GM19467 (cell line): ENCODE measurements at regions not wholly inside any gene's neighbourhood (a gene's known extent, or its start where the extent isn't known, plus 50 kb on each side); places are given as distances from the start of the nearest gene placed in this dataset.
"Not testable (repeated sequence)": the region's sequence is repeated elsewhere in the genome, so short reads cannot be mapped to it uniquely, and the experiment has no call there.

Experiments
- ATAC-seq: cut with Tn5 transposase; IDR thresholded peaks from one replicate; pipeline ENCODE4 v1.9.1; 2021; ENCODE audit warnings: mild to moderate bottlenecking, moderate library complexity; ENCODE audit not compliant: unreplicated experiment

DNA sequence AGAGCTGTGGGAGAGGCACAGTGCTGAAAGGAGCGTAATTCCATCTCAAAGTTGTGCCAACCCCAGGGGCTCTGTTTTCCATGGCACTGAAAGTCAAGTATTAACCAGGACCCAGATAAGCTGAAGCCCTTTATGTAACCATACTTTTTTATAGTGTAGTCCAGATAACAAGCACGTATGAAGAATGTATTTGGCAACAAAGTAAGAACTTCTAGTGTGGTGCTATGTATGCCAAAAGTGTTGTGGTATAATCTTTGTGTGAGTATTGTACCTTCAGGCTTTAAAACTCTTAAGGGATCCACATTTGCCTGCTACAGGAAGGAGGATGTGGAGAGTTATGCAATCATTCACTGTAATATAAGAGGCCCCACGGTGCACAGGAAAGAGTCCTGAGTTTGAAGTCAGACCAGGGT, 129.4 kb downstream of the IBTK start:
- no peak for ATAC-seq

DNA sequence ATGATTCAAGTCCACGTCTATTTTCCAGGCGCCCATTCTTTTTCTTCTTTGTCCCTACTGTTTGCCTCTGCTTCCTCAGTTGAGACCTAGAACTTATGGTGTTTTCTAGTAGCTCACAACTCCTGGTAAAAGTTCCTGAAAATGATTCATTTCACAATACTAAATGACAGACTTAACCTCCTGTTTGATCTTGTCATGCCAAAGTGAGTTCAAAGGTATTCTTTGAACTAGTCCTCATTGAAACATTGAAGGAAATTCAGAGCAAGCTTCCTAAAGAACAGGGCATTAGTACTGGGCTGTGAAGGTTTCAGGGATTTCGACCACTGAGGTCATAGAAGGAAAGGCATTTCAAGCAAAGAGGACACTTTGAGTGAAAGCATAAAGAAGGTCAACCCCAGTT, 132.8 kb downstream of the IBTK start:
- ATAC-seq: no peak

DNA sequence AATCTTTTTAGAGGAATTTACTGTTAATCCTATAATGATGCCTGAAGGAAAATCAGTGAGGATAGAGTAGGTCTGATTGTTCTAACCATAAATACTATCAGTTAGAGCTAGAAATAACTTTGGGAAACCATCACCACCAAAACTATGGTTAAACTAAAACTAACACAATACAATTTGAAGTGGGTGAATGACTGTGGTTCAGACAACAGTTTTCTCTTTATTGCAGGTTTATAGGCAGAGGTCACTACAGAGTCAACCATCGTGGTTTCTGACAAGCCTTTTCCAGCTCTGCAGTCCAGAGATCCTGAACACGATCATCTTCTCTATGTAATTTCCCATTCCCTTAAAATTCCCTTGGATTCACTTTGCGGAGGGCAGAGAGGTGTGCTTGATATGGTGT, 134.3 kb downstream of the IBTK start:
- ATAC-seq: no peak

DNA sequence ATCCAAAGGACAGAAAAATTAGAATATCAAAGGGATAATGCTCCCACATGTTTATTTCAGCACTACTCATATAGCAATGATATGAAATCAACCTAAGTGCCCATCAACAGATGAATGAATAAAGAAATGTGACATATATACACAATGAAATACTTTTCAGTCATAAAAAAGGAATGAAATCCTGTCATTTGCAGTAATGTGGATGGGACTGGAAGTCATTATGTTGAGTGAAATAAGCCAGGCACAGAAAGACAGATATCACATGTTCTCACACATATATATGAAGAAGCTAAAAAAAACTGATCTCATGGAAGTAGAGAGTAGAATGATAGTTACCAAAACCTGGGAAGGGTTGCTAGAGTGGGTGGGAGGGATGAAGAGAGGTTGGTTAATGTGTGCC, 135.7 kb downstream of the IBTK start:
- ATAC-seq: no peak

DNA sequence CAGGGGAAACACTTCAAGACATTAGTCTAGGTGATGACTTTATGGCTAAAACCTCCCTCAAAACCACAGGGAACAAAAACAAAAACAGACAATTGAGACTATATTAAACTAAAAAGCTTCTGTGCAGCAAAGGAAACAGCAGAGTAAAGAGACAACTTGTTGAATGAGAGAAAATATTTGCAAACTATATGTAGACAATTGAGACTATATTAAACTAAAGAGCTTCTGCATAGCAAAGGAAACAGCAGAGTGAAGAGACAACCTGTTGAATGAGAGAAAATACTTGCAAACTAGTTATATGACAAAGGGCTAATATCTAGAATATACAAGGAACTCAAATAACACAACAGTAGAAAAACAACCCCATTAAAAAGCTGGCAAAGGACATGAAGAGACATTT, 136.4 kb downstream of the IBTK start:
- no peak for ATAC-seq

DNA sequence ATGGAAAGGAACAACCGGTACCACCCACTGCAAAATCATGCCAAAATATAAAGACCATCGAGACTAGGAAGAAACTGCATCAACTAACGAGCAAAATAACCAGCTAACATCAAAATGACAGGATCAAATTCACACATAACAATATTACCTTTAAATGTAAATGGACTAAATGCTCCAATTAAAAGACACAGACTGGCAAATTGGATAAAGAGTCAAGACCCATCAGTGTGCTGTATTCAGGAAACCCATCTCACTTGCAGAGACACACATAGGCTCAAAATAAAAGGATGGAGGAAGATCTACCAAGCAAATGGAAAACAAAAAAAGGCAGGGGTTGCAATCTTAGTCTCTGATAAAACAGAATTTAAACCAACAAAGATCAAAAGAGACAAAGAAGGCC, 144.4 kb downstream of the IBTK start:
- not testable (repeated sequence) for ATAC-seq

DNA sequence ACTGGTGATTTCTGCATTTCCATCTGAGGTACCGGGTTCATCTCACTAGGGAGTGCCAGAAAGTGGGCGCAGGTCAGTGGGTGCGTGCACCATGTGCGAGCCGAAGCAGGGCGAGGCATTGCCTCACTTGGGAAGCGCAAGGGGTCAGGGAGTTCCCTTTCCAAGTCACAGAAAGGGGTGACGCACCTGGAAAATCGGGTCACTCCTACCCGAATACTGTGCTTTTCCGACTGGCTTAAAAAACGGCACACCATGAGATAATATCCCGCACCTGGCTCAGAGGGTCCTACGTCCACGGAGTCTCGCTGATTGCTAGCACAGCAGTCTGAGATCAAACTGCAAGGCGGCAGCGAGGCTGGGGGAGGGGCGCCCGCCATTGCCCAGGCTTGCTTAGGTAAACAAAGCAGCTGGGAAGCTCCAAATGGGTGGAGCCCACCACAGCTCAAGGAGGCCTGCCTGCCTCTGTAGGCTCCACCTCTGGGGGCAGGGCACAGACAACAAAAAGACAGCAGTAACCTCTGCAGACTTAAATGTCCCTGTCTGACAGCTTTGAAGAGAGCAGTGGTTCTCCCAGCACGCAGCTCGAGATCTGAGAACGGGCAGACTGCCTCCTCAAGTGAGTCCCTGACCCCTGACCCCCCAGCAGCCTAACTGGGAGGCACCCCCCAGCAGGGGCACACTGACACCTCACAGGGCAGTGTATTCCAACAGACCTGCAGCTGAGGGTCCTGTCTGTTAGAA, 146.0 kb downstream of the IBTK start:
- not testable (repeated sequence) for ATAC-seq

DNA sequence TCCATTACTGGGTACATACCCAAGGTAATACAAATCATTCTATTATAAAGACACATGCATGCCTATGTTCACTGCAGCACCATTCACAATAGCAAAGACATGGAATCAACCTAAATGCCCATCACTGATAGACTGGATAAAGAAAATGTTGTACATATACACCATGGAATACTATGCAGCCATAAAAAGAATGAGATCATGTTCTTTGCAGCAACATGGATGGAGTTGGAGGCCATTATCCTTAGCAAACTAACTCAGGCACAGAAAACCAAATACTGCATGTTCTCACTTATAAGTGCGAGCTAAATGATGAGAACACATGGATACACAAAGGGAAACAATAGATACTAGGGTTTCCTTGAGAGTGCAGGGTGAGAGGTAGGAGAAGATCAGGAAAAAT, 146.8 kb downstream of the IBTK start:
- not testable (repeated sequence) for ATAC-seq

DNA sequence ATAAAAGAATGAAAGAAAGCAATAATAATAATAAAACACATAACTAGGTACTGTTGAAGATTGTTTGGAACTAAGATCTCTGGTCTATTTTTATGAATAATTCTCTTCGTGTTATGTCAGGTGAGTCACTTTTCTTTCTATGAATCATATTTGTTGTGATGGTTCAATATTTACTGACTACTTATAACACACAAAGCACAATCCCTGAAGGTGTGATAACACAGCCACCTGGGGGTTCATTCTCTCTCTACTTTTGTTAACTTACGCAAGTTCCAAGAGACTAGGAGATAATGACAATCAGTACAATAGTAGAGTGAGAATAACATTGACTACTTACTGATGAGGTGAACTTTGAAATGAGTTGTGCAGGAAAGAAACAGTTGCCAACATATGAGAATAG, 149.9 kb downstream of the IBTK start:
- ATAC-seq: no peak

DNA sequence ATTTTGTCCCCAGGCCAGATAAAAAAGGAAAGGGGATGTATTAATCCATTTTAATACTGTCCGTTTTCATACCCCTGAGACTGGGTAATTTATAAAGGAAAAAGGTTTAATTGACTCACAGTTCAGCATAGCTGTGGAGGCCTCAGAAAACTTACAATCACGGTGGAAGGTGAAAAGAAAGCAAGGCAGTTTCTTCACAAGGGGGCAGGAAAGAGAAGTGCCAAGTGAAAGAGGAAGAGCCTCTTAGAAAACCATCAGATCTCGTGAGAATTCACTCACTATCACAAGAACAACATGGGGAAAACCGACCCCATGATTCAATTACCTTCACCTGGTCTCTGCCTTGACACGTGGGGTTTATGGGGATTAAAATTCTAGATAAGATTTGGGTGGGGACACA, 152.5 kb downstream of the IBTK start:
- no peak for ATAC-seq

DNA sequence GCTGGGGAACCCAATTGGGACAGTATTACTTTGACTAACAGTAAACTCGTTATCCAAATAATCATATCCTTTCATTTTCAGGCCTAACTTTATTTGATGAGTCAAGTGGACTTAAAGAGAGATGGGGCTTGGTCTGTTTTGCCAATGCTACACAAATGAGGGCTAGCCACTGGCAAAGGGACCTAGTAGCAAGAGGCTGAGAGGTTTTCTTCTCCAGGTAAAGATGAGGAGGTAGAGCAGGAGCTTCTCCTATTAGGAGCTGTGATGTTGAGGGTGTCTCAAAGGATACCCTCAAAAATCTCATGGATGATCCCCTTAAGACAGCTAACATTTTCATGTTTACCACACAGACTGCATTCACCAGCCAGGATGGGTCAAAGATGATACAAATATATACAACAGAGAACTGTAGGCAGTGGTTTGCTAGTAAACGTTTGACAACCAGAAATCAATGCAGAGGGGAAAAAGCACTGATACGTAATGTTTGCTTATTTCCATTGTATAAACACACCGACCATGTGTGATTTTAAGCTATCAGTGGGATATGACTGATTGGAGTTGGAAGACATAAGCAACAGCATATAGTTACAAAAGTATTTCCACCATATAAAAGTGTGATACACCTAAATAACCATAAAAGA, 153.3 kb downstream of the IBTK start:
- ATAC-seq: no peak

DNA sequence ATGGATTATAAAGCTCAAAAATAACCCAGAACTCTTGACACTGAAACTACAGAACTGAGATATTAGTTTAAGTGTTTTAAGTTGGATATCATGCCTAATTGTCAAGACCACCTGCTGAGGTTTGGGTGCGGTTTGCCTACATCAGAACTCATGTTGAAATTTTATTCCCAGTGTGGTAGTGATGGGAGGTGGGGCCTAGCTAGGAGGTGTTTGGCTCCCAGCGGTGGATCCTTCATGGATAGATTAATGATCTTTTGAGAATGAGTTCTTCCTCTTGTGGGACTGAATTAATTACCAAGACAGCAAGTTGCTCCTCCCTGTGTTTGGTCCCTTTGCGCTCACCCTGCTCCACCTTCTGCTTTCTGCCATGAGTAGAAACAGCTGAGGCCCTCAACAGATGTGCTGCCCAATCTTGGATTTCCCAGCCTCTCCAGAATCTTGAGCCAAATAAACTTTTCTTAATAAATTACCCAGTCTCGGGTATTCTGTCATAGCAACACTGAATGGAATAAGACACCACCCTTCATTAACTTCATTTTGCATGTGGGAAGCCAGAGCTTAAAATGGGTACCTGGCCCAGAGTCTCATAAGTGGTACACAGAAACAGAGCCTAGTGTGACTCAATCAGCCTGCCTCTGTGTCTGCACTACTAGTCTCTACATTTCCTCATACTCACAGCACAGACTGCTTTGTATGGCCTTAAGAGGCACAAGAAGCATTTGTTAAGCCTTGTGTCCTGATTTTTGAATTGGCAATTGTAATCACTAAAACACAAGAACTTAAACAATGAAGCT, 158.4 kb downstream of the IBTK start:
- no peak for ATAC-seq

DNA sequence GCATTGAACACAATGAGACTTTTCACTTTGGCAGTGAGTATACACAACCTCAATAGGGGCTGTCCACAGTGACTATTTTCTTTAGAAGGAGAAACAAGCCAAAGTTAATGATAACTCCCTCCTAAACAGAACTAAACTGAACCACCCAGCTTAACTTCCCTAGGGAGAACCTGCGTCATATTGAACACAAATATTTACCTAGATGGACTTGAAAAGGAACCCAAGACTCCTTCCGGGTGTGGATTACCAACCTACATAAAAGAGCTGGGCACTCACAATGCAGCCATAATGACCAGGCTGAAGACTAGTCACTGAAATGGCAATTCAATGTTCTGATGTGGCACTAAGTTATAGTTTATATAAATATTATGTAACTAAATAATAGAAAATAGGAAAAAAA, 160.6 kb downstream of the IBTK start:
- no peak for ATAC-seq

DNA sequence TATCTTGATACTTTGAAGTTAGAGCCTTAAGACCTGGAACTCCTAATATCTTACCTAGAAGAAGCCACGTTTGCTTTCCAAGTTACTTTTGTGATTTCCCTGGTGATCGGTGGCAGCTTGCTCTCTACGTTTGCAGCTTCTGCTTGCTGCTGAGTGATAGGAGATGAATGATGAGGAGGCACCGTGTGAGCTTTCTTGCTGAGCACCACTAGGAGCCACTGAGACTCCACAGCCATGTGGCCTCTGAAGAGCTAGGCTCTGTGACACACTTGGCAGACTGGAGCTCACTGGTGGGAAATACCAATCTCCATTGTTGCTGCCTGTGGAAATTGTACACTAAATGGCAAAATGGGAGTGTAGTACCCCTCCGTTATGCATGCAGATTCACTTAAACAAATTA, 161.8 kb downstream of the IBTK start:
- no peak for ATAC-seq

DNA sequence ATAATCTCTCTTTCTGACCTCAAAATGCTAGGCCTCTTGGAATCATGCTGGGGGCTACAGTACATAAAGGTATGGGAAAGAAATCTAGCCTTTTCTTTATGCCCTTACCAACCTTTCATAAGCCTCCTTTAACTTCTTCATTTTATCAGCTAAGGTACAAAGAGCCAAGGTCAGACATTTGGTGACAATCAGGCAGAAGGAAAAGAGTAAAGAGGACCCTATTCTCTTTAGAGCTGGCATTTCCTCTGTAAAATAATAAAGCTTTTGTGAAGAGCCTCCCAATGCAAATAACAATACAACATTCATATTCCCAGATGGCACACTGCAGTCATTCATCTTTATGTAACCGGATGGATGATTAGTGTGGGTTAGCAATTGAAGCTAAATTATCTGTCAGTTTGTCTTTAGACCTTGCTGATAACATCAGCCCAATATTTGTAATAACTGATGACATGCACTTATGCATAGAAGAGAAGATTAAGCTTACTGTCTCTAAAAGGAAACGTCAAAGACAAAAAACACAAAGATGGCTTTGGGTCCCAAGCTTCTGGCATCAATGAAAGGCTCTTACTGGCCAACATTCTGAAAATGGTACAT, 163.1 kb downstream of the IBTK start:
- ATAC-seq: no peak

DNA sequence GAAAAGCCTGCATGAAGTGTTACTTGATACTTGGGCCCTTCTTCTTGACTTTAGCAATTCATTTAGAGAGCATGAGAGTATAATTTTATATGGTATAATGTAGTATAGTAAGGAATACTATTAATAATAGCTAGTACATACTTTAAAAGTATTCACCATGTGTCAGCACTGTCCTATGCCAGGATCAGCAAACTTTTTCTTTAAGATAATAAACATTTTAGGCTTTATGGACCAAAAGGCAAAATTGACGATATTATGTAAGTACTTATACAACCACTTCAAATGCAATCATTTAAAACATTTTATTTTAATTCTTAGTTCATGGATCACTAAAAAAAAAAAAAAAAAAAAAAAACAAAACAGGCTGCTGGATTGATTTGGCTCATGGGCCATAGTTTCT, 163.9 kb downstream of the IBTK start:
- no peak for ATAC-seq

DNA sequence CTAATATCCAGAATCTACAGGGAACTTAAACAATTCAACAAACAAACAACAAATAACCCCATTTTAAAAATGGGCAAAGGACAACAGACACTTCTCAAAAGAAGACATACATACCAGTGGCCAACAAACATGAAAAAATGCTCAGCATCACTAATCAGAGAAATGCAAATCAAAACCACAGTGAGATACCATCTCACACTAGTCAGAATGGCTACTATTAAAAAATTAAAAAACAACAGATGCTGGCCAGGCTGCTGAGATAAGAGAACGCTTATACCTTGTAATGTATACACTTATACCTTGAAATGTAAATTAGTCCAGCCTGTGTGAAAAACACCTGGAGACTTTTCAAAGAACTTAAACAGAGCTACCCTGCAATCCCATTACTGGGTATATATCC, 166.8 kb downstream of the IBTK start:
- ATAC-seq: no peak

DNA sequence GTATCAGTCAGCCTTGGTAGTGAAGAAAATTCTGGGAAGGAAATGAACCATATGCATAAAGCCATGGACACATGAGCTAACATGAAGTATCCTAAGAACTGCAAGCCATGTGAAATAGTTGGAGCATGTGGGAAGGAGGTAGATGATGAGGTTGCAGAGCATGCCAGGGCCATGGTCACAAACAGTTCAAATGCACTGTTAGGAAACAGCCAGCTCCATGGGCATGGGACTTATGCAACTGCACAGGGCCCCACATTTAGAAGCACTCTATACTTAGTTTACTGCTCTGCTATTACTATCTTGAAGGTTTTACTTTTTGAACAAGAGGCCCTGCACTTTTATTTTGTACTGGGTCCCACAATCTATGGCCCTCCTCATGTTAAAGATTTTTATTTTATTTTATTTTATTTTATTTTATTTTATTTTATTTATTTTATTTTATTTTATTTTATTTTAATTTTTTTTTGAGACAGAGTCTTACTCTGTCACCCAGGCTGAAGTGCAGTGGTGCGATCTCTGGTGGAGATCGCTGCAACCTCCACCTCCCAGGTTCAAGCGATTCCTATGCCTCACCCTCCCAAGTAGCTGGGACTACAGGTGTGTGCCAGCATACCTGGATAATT, 169.1 kb downstream of the IBTK start:
- no peak for ATAC-seq

DNA sequence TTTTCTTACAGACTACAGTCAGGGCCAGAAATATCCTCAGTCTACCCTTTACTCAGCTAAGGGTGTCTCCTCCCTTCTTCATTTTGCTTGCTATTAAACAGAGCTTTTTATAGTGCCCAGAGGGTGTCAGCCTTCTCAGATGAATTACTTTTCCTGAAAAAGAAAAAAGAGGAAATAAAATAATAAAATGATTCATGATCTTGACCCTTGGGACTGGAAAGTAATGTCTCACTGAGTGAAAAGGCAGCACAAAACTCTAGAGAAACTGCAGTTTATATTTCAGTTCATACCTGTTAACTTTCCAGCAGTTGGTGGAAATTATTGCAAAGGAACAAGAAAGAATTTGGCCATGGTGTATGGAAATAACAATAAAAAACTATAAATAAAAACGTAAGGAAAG, 170.6 kb downstream of the IBTK start:
- ATAC-seq: no peak

DNA sequence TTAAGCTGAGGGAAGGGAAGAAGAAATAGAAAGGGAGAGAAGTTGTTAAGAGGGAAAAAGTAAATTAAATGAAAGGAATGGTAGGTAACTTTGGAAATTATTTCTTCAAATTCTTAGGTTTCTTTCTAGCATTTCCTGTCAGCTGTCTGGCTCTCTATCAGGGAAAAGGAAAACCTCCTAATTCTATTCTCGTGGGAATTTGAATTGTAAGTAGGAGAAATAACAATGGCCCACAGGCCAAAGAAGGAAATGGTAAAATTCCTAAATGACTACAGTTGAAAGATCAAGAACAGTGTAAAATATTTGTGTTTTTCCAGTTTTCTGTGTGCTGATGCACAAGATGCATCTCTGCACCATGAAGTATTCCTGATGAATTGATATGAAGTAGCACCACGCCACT, 173.0 kb downstream of the IBTK start:
- no peak for ATAC-seq

DNA sequence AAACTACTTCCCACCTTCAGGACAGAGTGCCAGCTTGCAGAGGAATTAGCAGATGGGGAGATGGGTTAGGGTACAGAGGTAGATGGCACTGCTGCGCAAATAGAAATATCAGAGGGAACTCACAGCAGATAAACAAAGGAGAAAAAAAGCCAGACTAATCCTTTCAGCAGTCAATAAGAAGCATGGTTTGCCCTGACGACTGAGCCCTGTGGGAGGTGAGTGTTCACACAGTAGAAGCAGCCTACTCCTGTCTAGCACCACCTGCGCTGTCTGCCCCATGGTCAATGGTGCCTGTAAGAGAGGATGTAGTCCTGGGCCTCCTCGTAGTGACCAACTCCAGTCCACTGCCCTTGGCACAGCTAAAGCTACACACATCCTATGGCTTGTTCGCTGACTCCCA, 174.1 kb downstream of the IBTK start:
- ATAC-seq: no peak
